ENCODE measurements at regions not wholly inside any gene's neighbourhood (a gene's known extent, or its start where the extent isn't known, plus 50 kb on each side); places are given as distances from the start of the nearest gene placed in this dataset.

DNA sequence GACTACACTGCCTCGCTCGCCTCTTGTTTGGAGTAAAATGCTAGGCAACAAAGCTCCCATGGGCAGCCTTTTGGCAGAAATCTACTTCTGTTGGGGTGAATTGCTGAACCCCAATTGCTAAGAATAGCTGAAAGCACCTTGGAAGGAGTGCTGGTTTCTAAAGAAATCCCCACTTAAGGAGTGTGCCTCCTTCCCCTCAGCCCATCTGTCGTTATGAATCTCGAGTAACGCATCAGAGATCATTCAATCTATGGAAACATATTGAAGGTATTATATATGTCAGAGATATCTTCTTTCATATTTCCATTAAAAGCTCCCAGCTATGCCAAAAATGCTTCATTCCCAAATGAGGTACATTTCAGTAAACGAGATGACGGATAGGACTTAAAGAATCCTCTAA, 229.6 kb upstream of the BLID start:
- H3K4me3 ChIP-seq, result no peak overlapping the region
- H3K9ac ChIP-seq (ENCODE audit: insufficient read length), result no peak overlapping the region
- DNase-seq (ENCODE audit: low read depth, low spot score), result no peak
- H3K36me3 ChIP-seq (ENCODE audit: insufficient read depth, low read length), result no peaks in the 10 kb centered on the region
- H3K9me3 ChIP-seq (ENCODE audit: low read depth, low read length), result no peaks in the 10 kb centered on the region
- no peak overlapping the region for H3K27ac ChIP-seq
- no peak for TF ChIP-seq FOXP2 (optimal IDR thresholded peaks at IDR 0.05; ENCODE audit: control extremely low read depth, extremely low read length, insufficient read depth)
- no peak for TF ChIP-seq EZH2 (IDR thresholded peaks at IDR 0.05)
- TF ChIP-seq POLR2AphosphoS5 (IDR thresholded peaks at IDR 0.05; ENCODE audit: borderline replicate concordance, low read depth, low read length), result no peak

DNA sequence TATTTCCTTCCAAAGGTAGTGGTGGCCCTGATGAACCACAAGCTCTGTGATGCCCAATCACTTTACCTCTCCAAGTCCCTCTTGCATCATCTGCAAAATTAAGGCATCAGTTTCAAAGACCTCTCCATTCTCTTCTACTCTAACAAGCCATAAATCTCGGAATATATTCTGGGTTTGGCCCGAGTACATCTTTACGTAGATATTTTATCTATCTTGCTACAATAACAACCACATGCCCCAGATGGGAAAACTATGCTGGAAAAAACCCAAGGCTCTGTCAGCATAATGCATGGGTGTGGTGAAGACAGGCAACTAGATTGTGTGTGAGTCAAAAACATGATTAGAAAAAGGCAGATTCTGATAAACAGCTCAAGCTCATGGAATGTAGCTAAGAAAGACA, 228.2 kb upstream of the BLID start:
- H3K27ac ChIP-seq, result no peak overlapping the region
- DNase-seq (ENCODE audit: low read depth, low spot score), result no peak
- no peak overlapping the region for H3K9ac ChIP-seq (ENCODE audit: insufficient read length)
- no peak for TF ChIP-seq FOXP2 (optimal IDR thresholded peaks at IDR 0.05; ENCODE audit: control extremely low read depth, extremely low read length, insufficient read depth)
- no peak for TF ChIP-seq EZH2 (IDR thresholded peaks at IDR 0.05)
- no peak for TF ChIP-seq POLR2AphosphoS5 (IDR thresholded peaks at IDR 0.05; ENCODE audit: borderline replicate concordance, low read depth, low read length)
- no peak overlapping the region for H3K4me3 ChIP-seq
- H3K9me3 ChIP-seq (ENCODE audit: low read depth, low read length), result no peaks in the 10 kb centered on the region
- no peaks in the 10 kb centered on the region for H3K36me3 ChIP-seq (ENCODE audit: insufficient read depth, low read length)

DNA sequence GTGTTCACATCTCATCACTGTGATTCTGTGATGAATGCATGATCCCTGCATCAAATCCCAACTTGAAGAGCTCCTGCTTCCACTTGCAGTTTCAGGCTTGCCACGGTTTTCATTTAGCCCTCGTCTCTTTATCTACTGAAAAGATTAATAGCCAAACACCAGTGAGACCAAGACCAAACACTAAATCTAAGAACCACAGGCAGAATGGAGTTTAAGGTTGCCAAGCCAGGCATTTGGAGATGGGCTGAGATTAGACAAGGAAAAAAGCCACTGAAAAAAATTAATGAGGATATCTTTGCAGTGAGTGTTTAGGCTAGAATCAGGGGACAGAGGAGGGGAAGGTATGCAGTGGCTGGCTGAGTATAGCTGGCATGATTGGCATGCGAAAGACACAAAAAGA, 227.2 kb upstream of the BLID start:
- H3K9me3 ChIP-seq (ENCODE audit: low read depth, low read length), result no peaks in the 10 kb centered on the region
- DNase-seq (ENCODE audit: low read depth, low spot score), result no peak
- H3K27ac ChIP-seq, result no peak overlapping the region
- TF ChIP-seq FOXP2 (optimal IDR thresholded peaks at IDR 0.05; ENCODE audit: control extremely low read depth, extremely low read length, insufficient read depth) (no peak), EZH2 (IDR thresholded peaks at IDR 0.05) (no peak), POLR2AphosphoS5 (IDR thresholded peaks at IDR 0.05; ENCODE audit: borderline replicate concordance, low read depth, low read length) (no peak)
- no peaks in the 10 kb centered on the region for H3K36me3 ChIP-seq (ENCODE audit: insufficient read depth, low read length)
- H3K9ac ChIP-seq (ENCODE audit: insufficient read length), result no peak overlapping the region
- no peak overlapping the region for H3K4me3 ChIP-seq

DNA sequence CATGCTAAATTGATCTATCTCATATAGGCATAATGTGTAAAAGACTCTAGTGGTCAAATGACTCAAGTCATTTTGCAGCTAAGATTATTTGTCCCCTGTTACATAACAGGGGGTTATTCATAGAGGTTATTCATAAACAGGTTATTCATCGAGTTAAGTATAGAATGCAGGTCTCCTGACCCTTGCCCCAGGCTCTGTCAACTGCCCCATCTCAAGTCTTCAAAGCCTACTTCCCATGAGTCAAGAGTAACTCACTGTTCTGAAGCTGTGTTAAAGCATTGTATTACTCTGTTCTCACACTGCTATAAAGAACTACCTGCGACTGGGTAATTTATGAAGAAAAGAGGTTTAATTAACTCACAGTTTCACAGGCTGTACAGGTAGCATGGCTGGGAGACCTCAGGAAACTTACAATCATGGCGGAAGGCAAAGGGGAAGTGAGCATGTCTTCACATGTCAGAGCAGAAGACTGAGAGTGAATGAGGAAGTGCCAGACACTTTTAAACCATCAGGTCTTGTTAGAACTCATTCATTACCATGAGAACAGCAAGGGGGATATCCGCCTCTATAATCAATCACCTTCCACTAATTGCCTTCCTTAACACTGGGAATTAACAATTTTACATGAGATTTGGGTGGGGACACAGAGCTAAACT, 226.2 kb upstream of the BLID start:
- H3K9ac ChIP-seq (ENCODE audit: insufficient read length), result no peak overlapping the region
- H3K4me3 ChIP-seq, result no peak overlapping the region
- no peak overlapping the region for H3K27ac ChIP-seq
- TF ChIP-seq EZH2 (IDR thresholded peaks at IDR 0.05) (no peak), POLR2AphosphoS5 (IDR thresholded peaks at IDR 0.05; ENCODE audit: borderline replicate concordance, low read depth, low read length) (no peak), FOXP2 (optimal IDR thresholded peaks at IDR 0.05; ENCODE audit: control extremely low read depth, extremely low read length, insufficient read depth) (no peak)
- H3K36me3 ChIP-seq (ENCODE audit: insufficient read depth, low read length), result no peaks in the 10 kb centered on the region
- H3K9me3 ChIP-seq (ENCODE audit: low read depth, low read length), result no peaks in the 10 kb centered on the region
- DNase-seq (ENCODE audit: low read depth, low spot score), result no peak

GRCh38 chr11:122341477-122341876, 225.5 kb upstream of the BLID start:
- no peak overlapping the region for H3K4me3 ChIP-seq
- no peaks in the 10 kb centered on the region for H3K36me3 ChIP-seq (ENCODE audit: insufficient read depth, low read length)
- no peak overlapping the region for H3K9ac ChIP-seq (ENCODE audit: insufficient read length)
- no peak for DNase-seq (ENCODE audit: low read depth, low spot score)
- TF ChIP-seq EZH2 (IDR thresholded peaks at IDR 0.05) (no peak), FOXP2 (optimal IDR thresholded peaks at IDR 0.05; ENCODE audit: control extremely low read depth, extremely low read length, insufficient read depth) (no peak), POLR2AphosphoS5 (IDR thresholded peaks at IDR 0.05; ENCODE audit: borderline replicate concordance, low read depth, low read length) (no peak)
- H3K27ac ChIP-seq, result no peak overlapping the region
- H3K9me3 ChIP-seq (ENCODE audit: low read depth, low read length), result no peaks in the 10 kb centered on the region

DNA sequence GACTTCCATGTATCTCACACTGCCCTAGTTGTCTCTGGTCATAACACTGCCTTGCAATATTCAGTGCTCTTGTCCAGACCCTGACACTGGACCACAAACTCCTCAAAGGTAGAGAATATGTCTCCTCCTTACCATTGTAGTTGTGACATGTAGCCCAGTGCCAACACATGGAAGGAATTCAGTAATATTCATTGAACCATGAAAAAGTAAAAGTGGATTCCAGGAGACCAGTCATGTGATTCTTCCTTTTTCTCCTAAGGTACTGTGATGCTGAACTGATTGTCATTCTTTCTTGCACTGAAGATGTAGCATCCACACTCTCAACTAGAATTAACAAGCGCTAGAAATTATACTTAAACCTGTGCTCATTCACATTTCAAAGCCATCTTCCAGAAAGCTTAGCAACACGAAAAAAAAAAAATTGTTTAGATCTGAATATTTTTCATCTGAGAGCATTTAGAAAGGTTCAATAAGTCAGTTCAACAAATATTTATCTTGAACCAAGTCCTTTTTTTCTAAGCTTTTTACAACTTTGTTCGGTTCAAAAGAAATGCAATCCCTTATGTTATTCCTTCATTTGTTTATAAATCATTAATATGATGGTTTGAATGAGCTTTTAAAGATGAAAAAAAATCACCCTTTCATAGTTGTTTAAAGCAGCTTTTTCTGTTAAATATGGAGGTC, 224.7 kb upstream of the BLID start:
- no peak for TF ChIP-seq FOXP2 (optimal IDR thresholded peaks at IDR 0.05; ENCODE audit: control extremely low read depth, extremely low read length, insufficient read depth)
- TF ChIP-seq POLR2AphosphoS5 (IDR thresholded peaks at IDR 0.05; ENCODE audit: borderline replicate concordance, low read depth, low read length), result no peak
- TF ChIP-seq EZH2 (IDR thresholded peaks at IDR 0.05), result no peak

GRCh38 chr11:122339436-122340060, 223.5 kb upstream of the BLID start:
- no peak overlapping the region for H3K9ac ChIP-seq (ENCODE audit: insufficient read length)
- H3K36me3 ChIP-seq (ENCODE audit: insufficient read depth, low read length), result no peaks in the 10 kb centered on the region
- DNase-seq (ENCODE audit: low read depth, low spot score), result no peak
- H3K27ac ChIP-seq, result no peak overlapping the region
- no peak overlapping the region for H3K4me3 ChIP-seq
- no peaks in the 10 kb centered on the region for H3K9me3 ChIP-seq (ENCODE audit: low read depth, low read length)
- no peak for TF ChIP-seq EZH2 (IDR thresholded peaks at IDR 0.05)
- TF ChIP-seq POLR2AphosphoS5 (IDR thresholded peaks at IDR 0.05; ENCODE audit: borderline replicate concordance, low read depth, low read length), result no peak
- no peak for TF ChIP-seq FOXP2 (optimal IDR thresholded peaks at IDR 0.05; ENCODE audit: control extremely low read depth, extremely low read length, insufficient read depth)

More for the DNA sequence above, 224.7 kb upstream of the BLID start:
- no peaks in the 10 kb centered on the region for H3K9me3 ChIP-seq (ENCODE audit: low read depth, low read length)
- no peak for DNase-seq (ENCODE audit: low read depth, low spot score)
- no peak overlapping the region for H3K4me3 ChIP-seq
- H3K9ac ChIP-seq (ENCODE audit: insufficient read length), result no peak overlapping the region
- no peaks in the 10 kb centered on the region for H3K36me3 ChIP-seq (ENCODE audit: insufficient read depth, low read length)
- no peak overlapping the region for H3K27ac ChIP-seq

- no peak overlapping the region for H3K9ac ChIP-seq (ENCODE audit: insufficient read length)
- no peaks in the 10 kb centered on the region for H3K9me3 ChIP-seq (ENCODE audit: low read depth, low read length)
- TF ChIP-seq FOXP2 (optimal IDR thresholded peaks at IDR 0.05; ENCODE audit: control extremely low read depth, extremely low read length, insufficient read depth) (no peak), POLR2AphosphoS5 (IDR thresholded peaks at IDR 0.05; ENCODE audit: borderline replicate concordance, low read depth, low read length) (no peak), EZH2 (IDR thresholded peaks at IDR 0.05) (no peak)
- no peak overlapping the region for H3K4me3 ChIP-seq
- no peak overlapping the region for H3K27ac ChIP-seq
- DNase-seq (ENCODE audit: low read depth, low spot score), result no peak
- no peaks in the 10 kb centered on the region for H3K36me3 ChIP-seq (ENCODE audit: insufficient read depth, low read length)
Observed at GRCh38 chr11:122337704-122338103, 221.7 kb upstream of the BLID start.

Data from SK-N-MC (cell line).